HG03097 (cell line): ENCODE measurements at regions not wholly inside any gene's neighbourhood (a gene's known extent, or its start where the extent isn't known, plus 50 kb on each side); places are given as distances from the start of the nearest gene placed in this dataset.

Source experiments
- ATAC-seq: cut with Tn5 transposase; IDR thresholded peaks from one replicate; pipeline ENCODE4 v1.9.1; 2021; ENCODE audit not compliant: unreplicated experiment, low FRiP score

- ATAC-seq: no peak
Measured at GRCh38 chr2:56099963-56100362, 83.8 kb upstream of the CCDC85A start.

- ATAC-seq: no peak
Measured at GRCh38 chr2:56100791-56101312, 82.9 kb upstream of the CCDC85A start.

- ATAC-seq: no peak
Measured at GRCh38 chr2:56102098-56102497, 81.7 kb upstream of the CCDC85A start.

- no peak for ATAC-seq
Measured at GRCh38 chr2:56102866-56103265, 80.9 kb upstream of the CCDC85A start.

DNA sequence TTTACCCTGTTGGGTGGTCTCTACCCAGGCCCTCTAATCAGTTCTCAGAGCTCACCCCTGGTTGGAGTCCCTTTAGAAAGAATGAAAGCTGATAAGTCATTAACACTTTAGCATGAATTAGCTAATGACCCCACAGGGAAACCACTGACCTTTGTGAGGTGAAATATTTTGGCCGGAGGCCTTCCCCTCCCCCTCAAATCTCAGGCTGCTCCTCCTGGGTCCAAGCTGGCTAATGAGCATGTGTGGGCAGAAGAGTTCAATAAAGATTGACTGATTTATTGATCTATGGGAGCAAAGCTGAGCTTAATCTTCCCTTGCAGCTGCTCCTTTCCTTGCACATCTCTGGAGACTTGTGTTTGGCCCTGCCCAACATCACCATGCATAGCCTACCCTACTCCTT is 78.8 kb upstream of the CCDC85A start:
- no peak for ATAC-seq

DNA sequence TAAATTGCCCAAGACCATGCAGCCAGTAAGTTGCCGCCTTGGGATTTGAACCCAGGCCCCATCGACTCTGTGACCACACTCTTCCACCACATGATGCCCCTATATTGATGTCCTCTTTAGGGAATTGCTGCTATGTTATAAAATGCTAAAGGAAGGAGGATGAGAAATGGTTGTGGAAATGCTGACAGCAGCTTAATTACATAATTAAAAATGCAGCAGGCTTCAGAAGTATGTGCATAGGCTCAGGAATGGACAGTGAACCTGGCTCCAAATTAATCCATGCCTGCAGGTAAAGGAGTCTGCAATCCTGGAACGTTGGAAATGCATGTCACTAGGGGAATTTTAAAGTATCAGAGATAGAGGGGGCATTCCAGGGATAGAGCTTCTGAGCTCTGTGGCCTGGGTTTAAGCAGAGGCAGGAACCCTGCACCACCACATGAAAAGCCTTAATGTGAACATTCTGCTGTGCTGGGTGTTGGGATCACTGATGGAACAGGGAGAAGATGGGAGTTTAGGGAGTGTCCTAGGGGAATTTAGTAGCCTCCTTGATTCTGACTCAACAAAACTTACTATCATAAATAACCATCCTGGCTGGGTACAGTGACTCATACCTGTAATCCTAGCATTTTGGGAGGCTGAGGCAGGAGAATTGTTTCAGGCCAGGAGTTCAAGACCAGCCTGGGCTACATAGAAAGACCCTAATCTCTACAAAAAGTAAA is 76.1 kb upstream of the CCDC85A start:
- no peak for ATAC-seq

DNA sequence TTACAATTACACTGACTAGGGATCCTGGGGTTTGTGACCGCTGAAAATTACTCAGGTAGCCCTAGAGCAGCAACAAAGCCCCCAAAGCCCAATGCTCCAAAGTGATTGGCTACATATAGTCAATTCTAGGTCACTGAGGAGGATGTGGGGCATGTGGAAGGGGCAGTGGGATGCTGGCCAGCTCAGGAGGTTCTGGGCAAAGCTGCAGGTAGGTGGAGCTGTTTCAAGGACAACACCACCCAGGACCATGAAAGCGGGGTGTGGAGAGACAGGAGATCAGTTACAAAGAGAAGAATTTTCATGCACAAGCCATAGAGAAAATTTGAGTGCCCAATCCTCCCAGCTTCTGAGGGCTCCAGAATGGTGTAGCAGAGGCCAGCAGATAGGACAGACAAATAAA is 75.0 kb upstream of the CCDC85A start:
- ATAC-seq: no peak

DNA sequence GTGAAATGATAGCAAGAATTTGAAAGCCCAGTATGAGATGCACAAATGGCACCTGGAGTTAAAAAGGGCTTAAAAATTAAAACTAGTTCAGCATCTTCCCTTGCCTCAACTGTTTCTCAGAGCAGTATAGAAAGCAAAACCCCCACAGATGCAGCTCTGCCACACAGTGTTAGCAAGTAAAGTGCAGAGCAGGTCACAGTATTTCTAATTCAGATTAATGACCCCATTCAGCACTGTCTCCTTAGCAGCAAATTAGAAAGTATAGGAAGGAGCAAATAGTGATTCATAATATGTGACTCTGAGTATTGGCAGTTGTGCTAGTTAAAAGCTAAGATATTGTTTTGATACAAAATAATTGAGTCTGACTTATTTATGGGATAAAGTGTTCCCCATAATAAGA is 73.8 kb upstream of the CCDC85A start:
- no peak for ATAC-seq

- ATAC-seq: no peak
Measured at GRCh38 chr2:56113382-56113975, 70.3 kb upstream of the CCDC85A start.

DNA sequence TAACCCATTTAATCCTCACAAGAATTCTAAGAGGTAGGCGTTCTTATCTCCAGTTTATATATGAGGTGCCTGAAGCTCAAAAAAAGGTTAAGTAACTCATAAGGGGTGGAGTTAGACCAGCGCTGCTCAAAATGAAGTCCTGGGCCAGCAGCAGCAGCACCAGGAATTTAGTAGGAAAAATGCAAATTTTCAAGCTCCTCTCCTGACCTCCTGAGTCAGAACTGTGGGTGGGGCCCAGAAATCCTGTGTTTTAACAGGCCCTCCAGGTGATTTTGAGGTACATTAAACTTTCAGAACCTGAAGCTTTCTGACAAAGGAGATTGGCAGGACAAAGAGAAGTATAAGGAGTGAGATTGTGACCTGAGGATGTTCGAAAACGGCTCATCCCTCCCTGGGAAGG is 66.0 kb upstream of the CCDC85A start:
- ATAC-seq: no peak

DNA sequence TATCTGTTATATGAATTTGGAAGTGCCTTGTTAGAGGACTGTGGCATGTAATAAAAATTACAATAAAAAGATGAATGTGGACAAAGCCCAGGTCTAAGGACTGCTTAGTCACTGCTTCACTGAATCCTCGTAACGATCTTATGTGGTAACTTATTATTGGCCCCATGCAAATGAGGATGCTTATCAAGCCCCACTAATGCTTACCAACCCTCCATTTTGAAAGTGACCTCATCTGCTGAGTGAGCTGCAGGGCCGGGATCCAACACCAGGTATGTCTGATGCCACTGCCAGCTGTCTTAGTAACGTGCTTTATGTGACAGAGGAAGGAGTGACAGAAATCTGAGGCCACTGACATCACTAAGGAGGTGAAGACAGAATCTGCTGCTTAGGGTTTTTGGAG is 65.3 kb upstream of the CCDC85A start:
- ATAC-seq: no peak

- no peak for ATAC-seq
Measured at GRCh38 chr2:56121995-56122394, 61.8 kb upstream of the CCDC85A start.

DNA sequence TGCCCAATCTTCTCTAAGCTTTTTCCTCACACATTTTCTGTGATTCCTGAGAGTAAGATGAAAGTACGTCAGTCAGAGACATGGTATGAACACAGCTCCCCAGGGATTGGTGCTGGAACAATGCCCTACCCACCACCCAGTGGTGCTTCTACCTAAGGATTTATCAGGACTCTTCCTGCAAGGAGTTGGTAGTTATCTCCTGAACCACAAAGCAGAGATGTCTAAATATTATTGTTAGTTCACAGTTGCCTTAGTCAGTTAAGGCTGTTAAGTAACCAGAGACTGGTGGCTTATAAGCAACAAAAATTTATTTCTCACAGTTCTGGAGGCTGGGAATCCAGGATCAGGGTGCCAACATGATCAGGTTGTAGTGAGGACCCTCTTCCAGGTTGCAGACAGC is 60.3 kb upstream of the CCDC85A start:
- no peak for ATAC-seq

GRCh38 chr2:56127010-56127409 is 56.8 kb upstream of the CCDC85A start:
- no peak for ATAC-seq

GRCh38 chr2:56127463-56128152 is 56.2 kb upstream of the CCDC85A start:
- no peak for ATAC-seq

DNA sequence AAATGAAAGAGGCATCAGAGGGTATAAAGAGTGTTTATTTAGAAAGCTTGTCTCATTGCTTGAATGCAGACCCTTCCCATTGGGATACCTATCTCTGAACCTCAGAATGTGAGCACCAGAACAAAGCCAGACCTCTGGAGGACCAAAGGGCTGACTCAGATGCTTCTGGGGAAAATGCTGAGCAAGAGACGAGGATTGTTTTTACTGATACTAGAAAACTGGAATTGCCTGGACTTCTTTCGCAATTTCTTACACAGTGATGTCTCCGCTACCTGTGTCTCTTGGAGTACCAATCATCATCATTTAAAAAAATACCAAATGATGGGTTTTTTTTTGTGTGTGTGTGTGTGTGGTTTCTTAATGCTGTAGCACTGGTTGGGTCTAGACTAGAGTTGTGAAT is 55.6 kb upstream of the CCDC85A start:
- ATAC-seq: no peak

DNA sequence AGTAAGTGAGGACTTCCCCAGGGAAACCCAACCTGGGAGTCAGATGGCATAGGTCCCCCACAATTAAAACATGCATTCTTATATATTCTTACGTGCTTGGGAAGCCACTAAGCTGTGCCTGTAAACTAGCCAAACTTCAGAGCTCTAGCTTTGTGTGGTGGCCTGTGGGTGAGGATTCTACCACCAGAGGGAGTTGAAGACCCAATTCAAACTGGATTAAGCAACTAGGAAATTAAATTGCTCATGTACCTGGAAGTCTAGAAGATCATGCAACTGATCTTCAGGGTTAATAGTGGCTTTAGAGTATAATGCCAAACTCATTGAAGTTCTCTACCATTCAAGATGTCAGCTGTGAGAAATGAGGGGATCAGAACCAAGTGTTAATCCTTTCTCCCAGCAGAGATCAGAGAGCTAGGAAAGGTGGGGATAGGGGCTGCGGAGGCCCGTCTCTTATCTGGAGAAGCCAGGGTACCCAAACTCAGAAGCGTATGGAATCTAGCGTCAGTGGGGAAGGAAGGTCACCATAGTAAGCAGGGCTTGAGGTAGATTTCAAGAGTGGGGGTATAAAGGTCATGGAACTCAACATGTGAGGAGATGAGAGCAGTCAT is 53.2 kb upstream of the CCDC85A start:
- ATAC-seq: no peak

DNA sequence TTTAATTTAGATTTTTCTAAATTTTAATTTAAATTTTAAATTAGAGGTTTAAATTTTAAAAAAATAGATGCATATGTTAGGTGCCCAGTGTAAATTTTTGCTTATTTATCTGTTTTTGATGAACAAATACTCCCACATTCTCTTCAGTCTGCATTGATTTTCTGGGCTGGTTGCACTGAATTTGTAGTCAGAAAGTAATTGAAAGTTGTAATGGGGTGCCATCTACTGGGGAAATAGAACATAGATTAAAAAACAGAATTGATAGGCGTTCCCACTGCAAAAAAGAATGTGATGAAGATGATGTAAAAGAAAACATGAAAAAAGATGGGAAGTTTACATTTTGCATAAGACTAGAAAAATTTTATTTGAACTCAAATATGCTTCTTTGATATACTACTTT is 51.7 kb upstream of the CCDC85A start:
- ATAC-seq: no peak

DNA sequence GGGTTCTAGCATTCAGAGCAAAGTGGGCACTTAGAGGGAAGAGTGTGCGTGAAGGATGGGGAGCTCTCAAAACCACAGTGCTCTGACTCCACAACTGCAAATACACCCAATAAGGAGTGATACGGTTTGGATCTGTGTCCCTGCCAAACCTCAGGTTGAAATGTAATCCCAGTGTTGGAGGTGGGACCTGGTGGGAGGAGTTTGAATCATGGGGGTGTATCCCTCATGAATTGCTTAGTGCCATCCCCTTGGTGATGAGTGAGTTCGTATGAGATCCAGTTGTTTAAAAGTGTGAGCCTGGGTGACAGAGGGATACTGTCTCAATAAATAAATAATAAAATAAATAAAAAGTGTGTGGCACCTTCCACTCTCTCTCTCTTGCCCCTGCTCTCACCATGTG is 50.3 kb upstream of the CCDC85A start:
- ATAC-seq: no peak

GRCh38 chr2:56133931-56134629 is 49.7 kb upstream of the CCDC85A start:
- ATAC-seq: no peak
